Smooth muscle cell of the brain vasculature (primary cell): ENCODE measurements at regions not wholly inside any gene's neighbourhood (a gene's known extent, or its start where the extent isn't known, plus 50 kb on each side); places are given as distances from the start of the nearest gene placed in this dataset.
"Not testable (repeated sequence)": the region's sequence is repeated elsewhere in the genome, so short reads cannot be mapped to it uniquely, and the experiment has no call there.

Source experiments
- DNase-seq: peaks from one replicate; pipeline ENCODE4 v3.0.0-alpha.2; 2012; ENCODE audit warnings: low read depth, low spot score

- DNase-seq, result no peak
Observed at GRCh38 chr1:34369701-34370455, 193.2 kb downstream of the C1orf94 start.

DNA sequence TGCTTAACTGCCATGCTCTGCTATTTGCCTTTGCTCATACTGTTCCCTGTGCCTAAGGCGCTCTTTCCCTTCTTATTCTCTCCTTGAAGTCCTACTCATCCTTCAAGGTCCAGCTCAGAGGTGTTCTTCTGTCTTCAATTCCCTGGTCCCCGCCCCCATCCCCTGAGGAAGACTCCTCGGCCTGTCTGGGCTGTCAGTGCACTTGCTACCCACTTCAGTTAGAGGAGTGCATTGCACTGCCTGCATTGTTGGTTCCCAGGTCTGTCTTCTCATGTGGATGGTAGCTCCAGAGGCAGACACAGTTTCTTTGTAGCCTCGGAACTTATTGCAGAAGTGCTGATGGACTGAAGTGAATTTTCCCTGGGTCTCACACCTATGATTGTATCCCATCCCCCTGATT lies 194.0 kb downstream of the C1orf94 start:
- no peak for DNase-seq

DNA sequence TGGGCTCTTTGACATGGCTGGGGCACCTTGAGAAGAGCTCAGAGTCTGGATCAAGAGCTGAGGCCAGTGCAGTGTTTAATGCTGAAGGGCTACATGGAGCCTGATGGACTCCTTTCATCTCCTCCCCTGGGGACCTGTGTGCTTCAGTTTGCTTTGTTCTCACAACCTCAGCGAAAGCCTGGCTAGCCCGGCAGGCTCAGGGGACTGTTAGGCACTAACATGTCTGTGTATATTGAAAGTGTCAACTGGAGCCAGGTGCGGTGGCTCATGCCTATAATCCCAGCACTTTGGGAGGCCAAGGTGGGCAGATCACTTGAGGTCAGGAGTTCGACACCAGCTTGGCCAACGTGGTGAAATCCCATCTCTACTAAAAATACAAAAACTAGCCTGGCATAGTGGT lies 194.5 kb downstream of the C1orf94 start:
- not testable (repeated sequence) for DNase-seq

- no peak for DNase-seq
Observed at GRCh38 chr1:34371829-34372532, 195.3 kb downstream of the C1orf94 start.

DNA sequence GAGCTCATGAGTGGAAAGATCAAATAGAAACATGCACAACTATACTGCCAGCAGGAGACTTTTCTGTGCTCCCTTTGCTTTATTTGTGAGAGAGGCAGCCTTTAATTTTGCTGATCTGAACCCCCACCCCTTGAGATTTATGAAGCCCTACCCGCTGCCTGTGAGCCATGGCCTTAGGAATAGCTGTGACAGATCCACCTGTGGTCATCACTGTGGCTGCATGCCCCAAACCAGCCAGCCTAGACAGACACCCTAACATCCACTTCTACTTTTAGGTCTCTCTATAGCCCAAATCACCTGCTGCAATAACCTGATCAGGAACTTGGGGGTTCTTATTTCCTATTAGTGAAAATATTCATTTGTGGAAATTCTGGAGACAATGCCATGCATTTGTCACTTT lies 196.2 kb downstream of the C1orf94 start:
- no peak for DNase-seq

DNA sequence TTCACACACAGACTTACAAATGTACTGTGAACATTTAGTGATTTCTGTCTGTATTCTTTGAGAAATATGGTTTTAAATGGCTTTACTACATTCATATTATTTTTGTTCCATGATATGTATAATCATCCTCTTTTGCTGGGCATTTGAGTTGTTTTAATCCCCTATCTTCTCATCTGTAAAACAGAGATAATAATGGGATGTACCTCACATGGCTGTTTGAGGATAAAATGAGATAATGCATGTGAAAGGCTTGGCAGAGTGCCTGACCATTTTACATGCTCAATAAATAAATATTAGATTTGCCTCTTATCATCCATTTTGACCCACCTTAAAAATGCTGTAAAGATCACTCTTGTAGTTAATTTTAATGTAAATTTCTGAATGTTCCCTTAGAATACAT lies 197.2 kb downstream of the C1orf94 start:
- no peak for DNase-seq

- DNase-seq, result no peak
Observed at GRCh38 chr1:34376531-34376930, 199.8 kb downstream of the C1orf94 start.

DNA sequence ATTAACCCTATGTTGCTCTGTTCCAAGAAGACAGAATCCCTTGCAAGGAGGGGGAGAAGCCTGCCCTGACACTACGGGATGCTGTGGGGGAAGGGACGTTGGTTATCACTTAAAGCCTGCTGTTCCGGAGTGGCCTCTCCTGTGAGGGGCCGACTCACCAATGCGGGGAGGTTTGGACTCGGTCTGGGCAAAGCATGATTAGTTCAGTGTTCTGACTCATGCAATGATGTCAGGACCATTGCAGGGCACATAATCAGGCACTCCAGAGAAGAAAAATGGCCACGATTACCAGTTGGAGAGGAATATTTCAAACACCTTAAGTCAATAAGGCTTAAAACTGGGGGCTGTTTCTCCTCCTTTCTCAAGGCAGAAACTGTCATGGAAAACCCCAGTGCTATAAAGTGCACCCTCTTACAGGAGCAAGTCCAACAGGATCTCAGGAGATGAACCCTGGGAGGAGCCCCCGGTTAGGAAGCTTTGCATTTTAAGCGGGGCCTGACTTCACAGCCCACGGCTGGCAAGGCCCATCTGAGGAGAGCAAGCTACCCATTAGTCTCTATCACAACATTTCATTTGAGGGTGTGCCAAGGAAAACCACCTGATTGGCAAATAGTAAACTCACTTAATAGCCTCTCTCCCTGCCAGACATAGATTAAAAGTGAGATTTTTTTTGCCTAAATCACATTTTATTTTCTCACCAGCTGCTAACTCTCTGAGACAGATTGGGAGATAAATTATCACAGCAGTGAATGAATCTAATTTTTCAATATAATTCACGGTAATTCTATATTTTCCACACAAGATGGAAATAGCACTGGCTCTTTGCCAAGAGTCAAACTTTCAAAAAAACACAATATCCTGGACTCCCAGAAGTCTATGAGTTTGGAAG lies 202.5 kb downstream of the C1orf94 start:
- no peak for DNase-seq

GRCh38 chr1:34379911-34380310 lies 203.2 kb downstream of the C1orf94 start:
- DNase-seq, result no peak

DNA sequence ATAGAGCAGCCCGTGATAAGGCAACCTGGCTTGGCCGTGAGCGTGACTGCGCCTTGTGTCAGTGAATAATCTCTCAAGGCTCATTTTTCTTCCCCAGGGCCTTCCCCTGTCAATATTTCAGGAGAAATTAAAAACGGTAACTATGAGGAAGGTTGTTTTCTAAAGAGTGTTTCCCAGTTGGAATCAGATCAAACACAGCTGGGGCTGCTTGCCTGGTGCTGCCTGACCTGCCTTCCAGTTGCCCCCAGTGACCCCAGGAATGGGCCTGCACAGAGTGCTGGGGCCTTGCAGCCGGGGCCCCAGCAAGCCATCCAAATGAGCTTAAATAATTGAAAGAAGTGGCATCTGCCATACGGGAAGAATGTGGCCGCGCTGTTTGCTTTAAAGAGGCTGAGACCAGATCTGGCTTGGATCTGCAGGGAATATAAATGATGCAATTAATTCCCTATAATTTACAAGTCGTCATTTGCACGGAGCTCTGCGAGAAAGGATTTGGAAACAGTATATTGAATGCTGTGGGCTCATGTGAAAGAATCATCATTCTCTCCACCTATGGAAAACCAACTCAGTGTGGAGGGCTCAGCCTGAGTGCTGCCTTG lies 203.9 kb downstream of the C1orf94 start:
- no peak for DNase-seq

- DNase-seq, result no peak
Observed at GRCh38 chr1:34389974-34390373, 213.3 kb downstream of the C1orf94 start.

DNA sequence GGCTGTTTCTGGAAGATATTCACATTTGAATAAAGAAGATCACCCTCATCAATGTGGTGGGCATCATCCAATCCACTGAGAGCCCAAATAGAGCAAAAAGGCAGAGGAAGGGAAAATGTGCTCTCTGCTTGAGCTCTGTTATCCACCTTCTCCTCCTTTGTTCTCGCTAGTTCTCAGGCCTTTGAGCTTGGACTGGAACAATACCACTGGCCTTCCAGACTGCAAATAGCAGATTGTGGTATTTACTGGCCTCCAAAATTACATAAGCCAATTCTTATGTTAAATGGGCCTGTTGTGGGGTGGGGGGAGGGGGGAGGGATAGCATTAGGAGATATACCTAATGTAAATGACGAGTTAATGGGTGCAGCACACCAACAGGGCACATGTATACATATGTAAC lies 219.3 kb downstream of the C1orf94 start:
- no peak for DNase-seq

DNA sequence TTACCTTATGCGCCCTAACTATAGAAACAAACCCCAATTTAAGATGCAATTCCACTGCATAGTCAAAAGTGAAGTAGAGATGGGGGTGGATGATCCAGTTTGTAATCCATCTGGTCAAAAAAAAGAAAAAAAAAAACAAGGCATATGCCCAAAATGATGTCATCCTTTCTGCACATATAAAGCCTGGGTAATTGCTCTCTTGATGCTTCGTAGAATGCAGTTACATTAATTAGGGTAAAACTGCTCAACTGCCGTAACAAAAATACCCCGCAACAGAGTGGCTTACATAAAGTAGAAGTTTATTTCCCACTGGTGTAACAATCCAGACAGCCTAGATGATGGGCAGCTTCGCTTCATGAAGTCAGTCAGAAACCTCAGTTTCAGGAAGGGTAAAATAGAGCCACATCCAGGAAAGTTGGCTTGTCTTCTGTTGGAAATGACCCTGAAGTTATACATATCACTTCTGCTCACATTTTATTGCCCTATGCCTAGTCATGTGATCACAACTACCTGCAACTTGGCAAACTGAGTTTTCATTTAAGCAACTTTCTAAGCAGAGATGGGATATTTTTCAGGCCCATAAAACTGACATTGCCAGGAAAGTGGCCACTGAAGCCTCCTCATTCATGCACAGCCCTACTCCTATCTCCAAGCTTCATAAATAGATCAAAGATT lies 221.7 kb downstream of the C1orf94 start:
- no peak for DNase-seq

- no peak for DNase-seq
Observed at GRCh38 chr1:34398916-34399275, 222.2 kb downstream of the C1orf94 start.

- no peak for DNase-seq
Observed at GRCh38 chr1:34400675-34401074, 224.0 kb downstream of the C1orf94 start.

- no peak for DNase-seq
Observed at GRCh38 chr1:34403156-34403555, 226.4 kb downstream of the C1orf94 start.

DNA sequence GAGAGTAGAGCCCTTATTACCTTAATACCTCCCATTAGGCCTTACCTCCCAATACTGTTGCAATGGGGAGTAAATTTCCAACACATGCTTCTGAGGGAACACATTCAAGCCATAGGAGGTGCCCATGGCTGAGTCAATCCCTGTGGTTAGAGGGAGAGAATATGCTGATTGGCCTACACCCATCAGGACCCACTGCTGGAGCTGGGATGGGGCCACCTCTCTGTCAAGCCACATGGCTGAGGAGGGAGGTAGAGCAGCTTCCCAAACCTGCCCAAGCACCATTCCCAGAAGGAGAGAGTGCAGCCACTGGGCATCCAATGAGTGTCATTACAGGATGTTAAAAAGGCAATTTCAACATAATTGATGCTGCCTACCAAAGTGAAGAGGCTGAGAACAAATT lies 228.1 kb downstream of the C1orf94 start:
- DNase-seq, result no peak

DNA sequence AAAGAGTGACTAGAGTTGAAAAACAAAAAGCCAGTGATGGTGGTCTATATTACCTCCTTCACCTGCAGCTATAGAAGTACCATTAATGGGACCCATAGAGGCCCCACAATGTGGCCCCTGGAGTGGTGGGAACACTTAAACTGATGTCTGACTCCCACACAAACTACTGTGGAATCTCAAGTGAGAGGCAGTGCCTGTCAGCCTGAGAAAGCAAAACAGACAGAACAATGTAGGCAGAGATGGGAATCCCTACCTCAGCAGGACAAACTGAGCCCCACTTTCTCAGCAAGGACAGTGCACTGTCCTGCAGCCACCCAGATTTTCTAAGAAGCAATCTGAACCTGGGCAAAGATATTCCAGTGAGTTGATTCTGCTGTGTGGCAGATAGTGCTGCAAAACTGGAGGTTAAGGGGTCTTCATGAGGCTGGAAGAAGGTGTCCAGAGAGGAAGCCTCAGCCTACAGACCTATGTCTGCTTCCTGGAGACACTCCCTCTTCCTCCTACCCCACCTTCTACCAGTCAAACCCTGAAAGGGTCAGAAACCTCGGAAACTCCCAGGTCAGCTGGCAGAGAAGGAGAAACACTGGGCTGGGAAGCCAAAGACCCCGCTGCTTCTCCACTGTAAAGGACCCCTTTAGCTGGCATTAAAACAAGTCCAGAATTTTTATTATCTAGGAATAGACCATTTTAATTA lies 228.7 kb downstream of the C1orf94 start:
- DNase-seq, result no peak

DNA sequence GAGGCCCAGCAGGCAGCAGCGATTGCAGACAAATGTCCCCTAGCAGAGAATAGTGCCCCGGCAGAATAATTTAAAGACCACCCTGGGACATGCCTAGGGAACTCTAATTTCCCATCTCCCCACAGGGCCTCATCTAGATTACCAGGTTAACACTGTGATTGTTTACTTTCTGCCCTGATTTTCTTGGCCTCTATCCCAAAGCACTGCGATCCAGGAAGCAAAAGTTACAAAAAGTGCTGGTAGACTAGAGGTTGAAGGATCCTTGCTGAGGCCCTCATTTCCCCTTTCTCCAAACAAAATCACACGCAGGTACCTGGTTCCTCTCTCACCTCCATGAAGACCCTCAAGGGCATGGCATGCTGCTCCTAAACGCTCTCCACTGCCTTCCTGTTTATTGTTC lies 229.7 kb downstream of the C1orf94 start:
- no peak for DNase-seq

DNA sequence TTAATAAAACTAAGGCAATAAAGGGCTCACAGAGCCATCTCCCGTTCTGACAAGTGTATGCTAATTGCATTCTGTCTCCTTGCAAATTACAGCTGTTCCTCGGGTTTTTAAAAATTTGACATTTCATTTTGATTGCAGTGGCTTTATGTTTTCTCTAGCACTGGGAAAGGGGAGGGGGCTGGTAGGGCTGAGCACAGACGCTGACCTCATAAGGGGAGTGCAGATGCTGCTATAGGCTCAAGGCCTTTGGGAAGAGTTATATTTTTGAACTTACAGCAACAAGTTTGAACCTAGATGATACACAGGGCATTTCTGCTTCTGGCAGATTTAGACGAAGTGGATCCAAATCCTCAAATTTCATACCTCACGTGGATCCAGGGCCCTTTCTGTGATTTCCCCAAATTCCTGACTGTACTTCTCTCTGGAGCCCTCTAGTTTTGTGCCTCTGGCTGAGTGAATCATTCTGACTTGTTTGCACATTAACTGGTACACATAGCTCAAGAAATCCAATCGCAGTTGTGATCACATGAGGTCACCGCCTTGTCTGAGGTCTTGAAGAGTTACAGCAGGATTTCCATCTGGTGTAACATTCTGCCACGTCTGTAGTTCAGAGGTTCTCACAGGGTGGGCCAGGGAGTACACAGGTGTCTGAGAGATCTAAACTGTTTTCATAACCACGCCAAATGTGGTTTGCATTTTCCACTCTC lies 230.3 kb downstream of the C1orf94 start:
- no peak for DNase-seq
